ENCODE measurements at regions not wholly inside any gene's neighbourhood (a gene's known extent, or its start where the extent isn't known, plus 50 kb on each side); places are given as distances from the start of the nearest gene placed in this dataset.

- H3K27ac Mint-ChIP-seq: no peak overlapping the region; a peak in 1 of 7 replicates
- TF ChIP-seq CTCF (conservative IDR thresholded peaks at IDR 0.05): no peak
- Histone ChIP-seq H2AK5ac (ENCODE audit: insufficient read length, low read length) (no peak overlapping the region), H3K4me1 (ENCODE audit: insufficient read depth, low read length) (no peaks in the 10 kb centered on the region), H3K79me2 (ENCODE audit: insufficient read depth, low read length) (no peaks in the 10 kb centered on the region), H4K20me1 (ENCODE audit: control insufficient read depth, insufficient read depth, insufficient read length) (no peaks in the 10 kb centered on the region), H2AFZ (ENCODE audit: low read length) (no peak overlapping the region), H3K4me2 (ENCODE audit: insufficient read depth, insufficient read length, low read length) (no peak overlapping the region), H3K4ac (ENCODE audit: low read depth, low read length) (no peak overlapping the region), H2BK5ac (ENCODE audit: insufficient read length, low read length) (no peak overlapping the region), H3K9me3 (ENCODE audit: control insufficient read depth, low read depth, low read length) (no peaks in the 10 kb centered on the region), H3T11ph (ENCODE audit: low read length) (no peak overlapping the region), H3K27me3 (ENCODE audit: insufficient read depth, low read length) (no peaks in the 10 kb centered on the region), H4K91ac (ENCODE audit: insufficient read length, low read depth, low read length) (no peak overlapping the region), H3K79me1 (ENCODE audit: insufficient read depth, low read depth, low read length, poor library complexity, severe bottlenecking) (no peaks in the 10 kb centered on the region), H3K27ac (ENCODE audit: insufficient read length, low read depth, low read length) (no peak overlapping the region), H3K14ac (ENCODE audit: insufficient read depth, low read length) (no peak overlapping the region), H2BK120ac (ENCODE audit: low read depth, low read length, poor library complexity, severe bottlenecking) (peak overlapping the region; percentile 44), H2BK12ac (ENCODE audit: insufficient read length, low read depth, low read length) (no peak overlapping the region), H3K18ac (ENCODE audit: insufficient read length, low read depth, low read length) (no peak overlapping the region), H3K23me2 (ENCODE audit: insufficient read length, low read depth, low read length, poor library complexity, severe bottlenecking) (no peaks in the 10 kb centered on the region), H2BK15ac (ENCODE audit: low read depth, low read length) (no peak overlapping the region), H4K8ac (replicated peaks; ENCODE audit: insufficient read length, low read depth, low read length) (no peak overlapping the region), H3K56ac (ENCODE audit: insufficient read length, low read depth, low read length) (no peak overlapping the region), H2BK20ac (ENCODE audit: low read depth, low read length, poor library complexity, severe bottlenecking) (no peak overlapping the region), H4K5ac (ENCODE audit: insufficient read length, low read depth, low read length) (no peak overlapping the region), H3K23ac (ENCODE audit: insufficient read length, low read depth, low read length) (no peak overlapping the region), H3K9ac (ENCODE audit: extremely low read depth, insufficient read length, low read length) (no peak overlapping the region)
- DNase-seq: no peak
- H3K9me3 Mint-ChIP-seq: peaks cover 0 to 2% of the 10 kb centered on the region in 2 experiments; a peak in 1 of 5 replicates
- peaks cover 11 to 14% of the 10 kb centered on the region in 2 experiments for H3K4me1 Mint-ChIP-seq
- H3K27me3 Mint-ChIP-seq (ENCODE audit: low read depth): no peaks in the 10 kb centered on the region; the same call in 1 of the 2 replicates
- no CpG with 5 or more reads among the region's 6 CpGs for WGBS (ENCODE audit: extremely low coverage, insufficient read length, low lambda C conversion rate)
- no peaks in the 10 kb centered on the region; a peak in 1 of 7 replicates for H3K36me3 Mint-ChIP-seq (ENCODE audit: insufficient read depth in 1 of 3, low read depth in 3 of 3)
- no peak overlapping the region for H3K4me3 Mint-ChIP-seq
Observed at GRCh38 chr10:111246814-111247452, 170.1 kb downstream of the ADRA2A start.
